Prostate gland (tissue), 2 donors: ENCODE measurements at regions not wholly inside any gene's neighbourhood (a gene's known extent, or its start where the extent isn't known, plus 50 kb on each side); places are given as distances from the start of the nearest gene placed in this dataset.

Experiments used
- POLR2A ChIP-seq: fragments of 450-650 bp; IDR thresholded peaks from one replicate; pipeline ENCODE4 v1.6.1; 2016; ENCODE audit warnings: antibody characterized with exemption, mild to moderate bottlenecking
- POLR2AphosphoS5 ChIP-seq: sonication (generic); formaldehyde crosslinking; IDR thresholded peaks from one replicate; pipeline ENCODE4 v1.6.1; 2017; ENCODE audit warnings: antibody characterized with exemption
- TF ChIP-seq, protein P1 (sequence below), 4 experiments: fragments of 200-600 bp in 2 of 4; fragments of 450-650 bp in 2 of 4; sonication (generic) in 2 of 4; IDR thresholded peaks; 1 replicate in 3 of 4; 2 replicates in 1 of 4; pipeline ENCODE4 v1.5.1; 2016 to 2019; ENCODE audit warnings: antibody characterized with exemption in 4 of 4, mild to moderate bottlenecking in 2 of 4, moderate library complexity in 2 of 4

DNA sequence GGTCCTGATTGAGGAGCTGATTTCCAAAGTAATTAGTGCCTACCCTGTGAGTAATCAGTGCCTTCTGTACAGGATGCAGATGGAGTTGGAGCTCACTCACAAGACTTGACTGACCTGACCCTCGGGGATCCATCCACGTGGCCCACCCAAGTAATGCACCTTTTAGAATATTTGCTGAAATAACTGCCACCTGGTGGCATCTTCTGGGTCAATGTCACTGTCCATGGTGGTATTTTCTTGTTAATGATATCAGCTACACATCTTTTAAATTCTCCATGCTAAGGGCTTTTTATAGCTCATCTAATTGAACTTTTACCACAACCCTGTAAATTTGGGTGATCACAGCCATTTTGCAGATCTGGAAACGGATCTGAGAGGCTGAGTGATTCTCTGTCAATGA lies 74.3 kb upstream of the ANKRD34C start:
- TF ChIP-seq, protein P1, sequence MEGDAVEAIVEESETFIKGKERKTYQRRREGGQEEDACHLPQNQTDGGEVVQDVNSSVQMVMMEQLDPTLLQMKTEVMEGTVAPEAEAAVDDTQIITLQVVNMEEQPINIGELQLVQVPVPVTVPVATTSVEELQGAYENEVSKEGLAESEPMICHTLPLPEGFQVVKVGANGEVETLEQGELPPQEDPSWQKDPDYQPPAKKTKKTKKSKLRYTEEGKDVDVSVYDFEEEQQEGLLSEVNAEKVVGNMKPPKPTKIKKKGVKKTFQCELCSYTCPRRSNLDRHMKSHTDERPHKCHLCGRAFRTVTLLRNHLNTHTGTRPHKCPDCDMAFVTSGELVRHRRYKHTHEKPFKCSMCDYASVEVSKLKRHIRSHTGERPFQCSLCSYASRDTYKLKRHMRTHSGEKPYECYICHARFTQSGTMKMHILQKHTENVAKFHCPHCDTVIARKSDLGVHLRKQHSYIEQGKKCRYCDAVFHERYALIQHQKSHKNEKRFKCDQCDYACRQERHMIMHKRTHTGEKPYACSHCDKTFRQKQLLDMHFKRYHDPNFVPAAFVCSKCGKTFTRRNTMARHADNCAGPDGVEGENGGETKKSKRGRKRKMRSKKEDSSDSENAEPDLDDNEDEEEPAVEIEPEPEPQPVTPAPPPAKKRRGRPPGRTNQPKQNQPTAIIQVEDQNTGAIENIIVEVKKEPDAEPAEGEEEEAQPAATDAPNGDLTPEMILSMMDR (IDR thresholded peaks at IDR 0.05) = no peak
- TF ChIP-seq POLR2A (no peak), POLR2AphosphoS5 (no peak)
